Endothelial cell of umbilical vein (primary cell): ENCODE measurements at regions not wholly inside any gene's neighbourhood (a gene's known extent, or its start where the extent isn't known, plus 50 kb on each side); places are given as distances from the start of the nearest gene placed in this dataset.

Experiments used
- EZH2 ChIP-seq: IDR thresholded peaks from 2 replicates; pipeline ENCODE4 v1.6.1; 2012; ENCODE audit warnings: borderline replicate concordance, low read depth, mild to moderate bottlenecking, moderate library complexity, low read length, inconsistent platforms; ENCODE audit not compliant: severe bottlenecking
- TF ChIP-seq, protein P1 (sequence below), 2 donors: IDR thresholded peaks; 1 replicate in 1 of 2; 2 replicates in 1 of 2; pipeline ENCODE4 v1.5.1; 2011; ENCODE audit warnings: low read length in 2 of 2, mild to moderate bottlenecking in 2 of 2, moderate library complexity in 2 of 2, control low read depth in 1 of 2, inconsistent platforms in 1 of 2, low read depth in 1 of 2; ENCODE audit not compliant: insufficient read depth in 1 of 2; ENCODE audit errors: extremely low read depth in 1 of 2

DNA sequence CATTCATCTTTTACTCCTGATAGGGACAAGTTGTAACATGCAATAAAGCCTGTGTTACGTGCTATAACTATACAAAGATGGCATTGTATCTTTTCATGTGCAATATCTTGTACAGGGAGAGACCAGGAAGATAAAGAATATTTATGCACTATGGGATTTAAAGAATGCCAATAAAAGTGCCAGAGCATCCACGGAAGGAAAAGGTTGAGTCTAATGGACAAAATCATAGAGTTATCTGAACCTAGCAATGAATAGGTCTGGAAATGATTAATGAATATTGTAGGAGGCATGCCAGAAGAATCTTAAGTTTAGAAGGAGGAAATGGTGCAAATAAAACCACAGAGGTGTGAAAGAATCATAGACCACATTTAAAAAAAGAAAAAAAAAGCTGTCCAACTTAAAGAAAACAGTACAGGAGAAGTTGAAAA is 263.9 kb downstream of the KCNC2 start:
- TF ChIP-seq, protein P1, sequence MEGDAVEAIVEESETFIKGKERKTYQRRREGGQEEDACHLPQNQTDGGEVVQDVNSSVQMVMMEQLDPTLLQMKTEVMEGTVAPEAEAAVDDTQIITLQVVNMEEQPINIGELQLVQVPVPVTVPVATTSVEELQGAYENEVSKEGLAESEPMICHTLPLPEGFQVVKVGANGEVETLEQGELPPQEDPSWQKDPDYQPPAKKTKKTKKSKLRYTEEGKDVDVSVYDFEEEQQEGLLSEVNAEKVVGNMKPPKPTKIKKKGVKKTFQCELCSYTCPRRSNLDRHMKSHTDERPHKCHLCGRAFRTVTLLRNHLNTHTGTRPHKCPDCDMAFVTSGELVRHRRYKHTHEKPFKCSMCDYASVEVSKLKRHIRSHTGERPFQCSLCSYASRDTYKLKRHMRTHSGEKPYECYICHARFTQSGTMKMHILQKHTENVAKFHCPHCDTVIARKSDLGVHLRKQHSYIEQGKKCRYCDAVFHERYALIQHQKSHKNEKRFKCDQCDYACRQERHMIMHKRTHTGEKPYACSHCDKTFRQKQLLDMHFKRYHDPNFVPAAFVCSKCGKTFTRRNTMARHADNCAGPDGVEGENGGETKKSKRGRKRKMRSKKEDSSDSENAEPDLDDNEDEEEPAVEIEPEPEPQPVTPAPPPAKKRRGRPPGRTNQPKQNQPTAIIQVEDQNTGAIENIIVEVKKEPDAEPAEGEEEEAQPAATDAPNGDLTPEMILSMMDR (IDR thresholded peaks at IDR 0.05; ENCODE audit: extremely low read depth in 1 of 2, insufficient read depth in 1 of 2, low read depth in 1 of 2, low read length in 2 of 2), result no peak
- no peak for TF ChIP-seq EZH2
